HuH-7.5 (cell line): ENCODE measurements at regions not wholly inside any gene's neighbourhood (a gene's known extent, or its start where the extent isn't known, plus 50 kb on each side); places are given as distances from the start of the nearest gene placed in this dataset.

Experiments used
- DNase-seq: peaks from one replicate; pipeline ENCODE4 v3.0.0; 2011; ENCODE audit warnings: low spot score

GRCh38 chr2:221112744-221113143, 459.4 kb downstream of the EPHA4 start:
- no peak for DNase-seq

DNA sequence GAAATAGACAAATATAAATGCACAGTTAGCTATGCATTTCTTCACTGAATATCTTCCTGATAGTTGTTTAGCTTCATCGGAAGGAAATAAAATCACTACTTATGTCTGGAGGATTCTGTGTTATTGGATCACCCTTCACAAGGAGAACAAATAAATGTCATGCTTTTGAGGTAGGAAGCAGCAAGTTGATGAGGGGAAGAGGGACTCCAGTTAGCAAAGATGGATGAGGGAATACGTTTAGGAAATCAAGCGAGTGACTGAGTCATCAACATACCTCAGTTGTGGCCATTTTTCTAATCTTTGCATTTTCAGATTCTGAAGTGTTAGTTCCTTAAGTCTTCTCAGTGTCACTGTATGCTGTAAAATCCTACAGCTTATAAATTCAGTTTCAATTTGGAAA, 456.2 kb downstream of the EPHA4 start:
- no peak for DNase-seq

DNA sequence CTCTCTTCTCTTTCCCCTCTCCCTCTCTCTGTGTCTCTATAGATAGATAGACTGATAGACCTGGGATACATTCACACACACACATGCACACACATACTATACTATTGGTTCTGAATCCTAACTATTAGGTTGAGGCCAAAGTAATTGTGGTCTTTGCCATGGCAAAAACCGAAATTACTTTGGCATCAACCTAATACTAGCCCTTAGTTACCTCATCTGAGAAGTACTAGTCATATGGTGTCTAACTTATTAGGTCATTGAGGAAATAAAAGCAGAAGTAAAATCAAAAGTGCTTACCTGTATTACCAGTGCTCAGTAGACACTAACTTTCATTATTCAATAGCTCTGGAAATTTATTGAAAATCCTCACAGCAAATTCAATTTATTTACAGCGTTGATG, 451.5 kb downstream of the EPHA4 start:
- DNase-seq = no peak

- DNase-seq = no peak
Observed at GRCh38 chr2:221123396-221123795, 448.7 kb downstream of the EPHA4 start.

GRCh38 chr2:221124532-221125240, 447.4 kb downstream of the EPHA4 start:
- DNase-seq = no peak

- no peak for DNase-seq
Observed at GRCh38 chr2:221125691-221126090, 446.4 kb downstream of the EPHA4 start.

DNA sequence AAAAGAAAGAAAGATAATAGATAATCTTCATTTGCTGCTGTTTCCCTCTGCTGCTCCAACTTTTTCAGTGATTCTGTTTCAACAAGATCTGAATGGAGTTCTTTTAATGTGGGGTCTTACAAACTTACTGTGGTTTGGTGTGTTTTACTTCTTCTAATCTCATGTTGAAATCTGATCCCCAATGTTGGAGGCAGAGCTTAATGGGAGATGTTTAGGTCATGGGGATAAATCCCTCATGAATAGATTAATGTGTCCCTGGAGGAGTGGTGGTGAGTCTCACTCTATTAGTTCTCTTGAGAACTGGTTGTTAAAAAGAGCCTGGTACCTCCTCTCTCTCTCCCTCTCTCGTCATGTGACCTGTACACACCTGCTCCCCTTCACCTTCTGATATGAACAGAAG, 442.4 kb downstream of the EPHA4 start:
- no peak for DNase-seq

DNA sequence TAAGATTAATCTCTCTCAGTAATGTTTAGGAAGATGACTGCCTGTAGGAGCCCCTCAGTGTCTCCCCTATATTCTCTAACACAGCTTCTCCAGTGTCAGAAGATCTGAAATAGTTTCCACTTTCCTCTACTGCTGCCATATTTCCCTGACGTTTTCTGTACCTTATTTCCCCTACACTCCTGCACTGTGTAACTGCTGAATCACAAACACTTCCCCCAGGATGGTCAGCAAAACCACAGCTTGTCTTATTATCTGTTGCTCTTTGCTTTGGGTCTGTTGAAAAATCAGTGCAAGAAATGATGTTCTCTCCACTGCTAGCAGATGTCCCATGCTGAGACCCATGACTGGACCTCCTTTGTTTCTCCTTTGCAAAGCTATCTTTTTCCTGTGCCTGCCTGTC, 441.7 kb downstream of the EPHA4 start:
- no peak for DNase-seq

DNA sequence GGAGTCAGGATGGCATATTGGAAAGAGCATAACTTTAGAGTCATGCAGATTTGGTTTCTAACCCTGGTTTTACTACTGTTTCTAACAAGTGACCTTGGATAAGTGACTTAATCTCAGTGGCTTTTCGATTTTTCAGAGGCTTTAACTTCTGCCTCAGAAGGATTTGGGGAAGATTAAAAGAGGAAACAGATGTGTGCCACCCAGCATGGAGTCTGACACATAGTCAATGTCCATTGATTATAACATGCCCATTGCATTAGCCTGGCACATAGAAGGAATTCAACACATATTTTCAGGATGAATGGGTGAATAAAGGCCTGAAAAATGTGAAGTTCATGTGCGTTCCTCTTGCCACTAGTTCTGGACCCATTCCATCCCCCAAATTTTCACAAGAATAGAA, 438.2 kb downstream of the EPHA4 start:
- no peak for DNase-seq

- no peak for DNase-seq
Observed at GRCh38 chr2:221134718-221135117, 437.4 kb downstream of the EPHA4 start.

GRCh38 chr2:221135699-221136098, 436.4 kb downstream of the EPHA4 start:
- no peak for DNase-seq

GRCh38 chr2:221137385-221137784, 434.7 kb downstream of the EPHA4 start:
- no peak for DNase-seq

GRCh38 chr2:221142341-221142740, 429.8 kb downstream of the EPHA4 start:
- no peak for DNase-seq

- no peak for DNase-seq
Observed at GRCh38 chr2:221143231-221143630, 428.9 kb downstream of the EPHA4 start.

GRCh38 chr2:221144909-221145308, 427.2 kb downstream of the EPHA4 start:
- DNase-seq = no peak

DNA sequence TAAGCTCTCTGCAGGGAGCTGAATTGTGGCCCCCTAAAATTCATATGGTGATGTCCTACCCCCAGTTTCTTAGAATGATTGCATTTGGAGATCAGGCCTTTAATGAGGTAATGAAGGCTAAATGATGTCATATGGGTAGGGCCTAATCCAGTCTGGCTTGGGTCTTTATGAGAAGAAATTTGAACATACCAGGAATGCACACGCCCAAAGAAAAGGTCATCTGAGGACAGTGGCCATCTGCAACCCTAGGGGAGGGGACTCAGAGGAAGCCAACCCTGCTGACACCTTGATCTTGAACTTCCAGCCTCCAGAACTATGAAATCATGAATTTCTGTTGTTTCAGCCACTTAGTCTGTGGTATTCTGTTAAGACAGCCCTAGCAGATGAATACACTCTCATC, 426.7 kb downstream of the EPHA4 start:
- DNase-seq = no peak

- DNase-seq = no peak
Observed at GRCh38 chr2:221153226-221153625, 418.9 kb downstream of the EPHA4 start.

DNA sequence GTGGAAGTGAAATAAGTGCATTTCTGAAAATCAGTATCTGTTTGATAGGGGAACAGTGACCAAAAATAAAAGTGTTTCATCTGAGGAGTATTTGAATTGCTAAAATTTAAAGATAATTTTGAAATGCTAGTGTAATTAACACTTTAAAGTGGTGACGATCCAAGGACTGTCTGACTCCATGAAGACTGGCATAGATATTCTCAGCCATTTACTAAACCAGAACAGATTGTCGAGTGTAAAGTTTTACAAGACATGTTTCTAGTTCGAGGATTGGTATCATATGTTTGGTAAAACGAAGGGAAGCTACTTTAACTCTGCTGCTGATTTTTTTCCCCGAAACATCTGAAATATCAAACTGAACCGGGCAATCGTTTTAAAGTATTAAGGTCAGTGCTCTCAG, 417.9 kb downstream of the EPHA4 start:
- DNase-seq = no peak

DNA sequence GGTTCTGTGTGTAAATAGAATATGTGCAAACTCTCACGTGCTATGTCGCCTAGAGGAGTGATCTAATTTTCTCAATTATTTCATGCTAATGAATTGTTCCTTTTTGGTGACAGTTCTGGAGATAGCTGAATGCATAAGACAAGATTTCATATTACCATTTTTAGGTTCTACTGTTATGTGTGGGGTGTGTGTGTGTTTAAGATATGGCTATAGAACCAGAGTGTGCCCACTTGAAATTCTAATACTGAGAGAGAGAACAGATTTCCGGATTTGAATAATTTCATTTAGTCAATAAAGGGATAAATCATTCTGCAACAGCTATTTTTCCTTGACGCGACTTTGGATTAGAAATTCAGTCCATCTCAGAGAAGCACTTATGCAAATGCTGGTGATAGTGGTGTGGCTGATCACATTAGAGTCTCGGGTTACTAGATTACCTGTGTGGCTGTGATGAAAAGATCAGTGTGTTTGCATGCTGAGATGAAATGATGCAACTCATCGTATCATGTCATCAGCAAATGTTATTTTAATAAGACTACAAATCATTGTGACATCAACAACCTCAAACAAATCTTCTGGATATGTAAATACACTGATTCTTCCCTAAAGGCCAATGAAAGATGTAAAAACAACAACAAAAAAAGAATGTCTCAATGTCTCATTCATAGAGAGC, 415.9 kb downstream of the EPHA4 start:
- DNase-seq = no peak

- DNase-seq = no peak
Observed at GRCh38 chr2:221161186-221161585, 410.9 kb downstream of the EPHA4 start.

DNA sequence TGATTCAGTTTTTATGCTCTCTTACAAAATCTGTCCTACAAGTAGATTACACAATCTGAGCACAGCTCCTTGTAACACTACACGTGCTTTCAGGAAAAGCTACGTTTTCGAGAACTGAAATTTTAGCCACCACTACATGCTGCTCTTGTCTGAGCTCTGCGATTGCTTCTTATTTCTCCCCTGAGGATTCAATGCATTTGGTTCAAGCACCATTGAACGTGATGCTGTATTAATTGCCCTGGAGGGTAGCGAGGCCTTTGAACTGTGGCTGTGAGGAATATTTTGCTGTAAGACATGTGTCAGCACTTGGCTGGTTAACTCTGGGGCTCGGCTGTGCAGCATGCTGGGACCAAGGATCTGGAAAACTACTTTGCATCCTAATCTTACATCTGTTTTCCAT, 405.8 kb downstream of the EPHA4 start:
- no peak for DNase-seq

GRCh38 chr2:221167561-221167960, 404.5 kb downstream of the EPHA4 start:
- DNase-seq = no peak

- no peak for DNase-seq
Observed at GRCh38 chr2:221169724-221170123, 402.4 kb downstream of the EPHA4 start.

- no peak for DNase-seq
Observed at GRCh38 chr2:221170548-221170947, 401.6 kb downstream of the EPHA4 start.
